ENCODE measurements at regions not wholly inside any gene's neighbourhood (a gene's known extent, or its start where the extent isn't known, plus 50 kb on each side); places are given as distances from the start of the nearest gene placed in this dataset.

DNA sequence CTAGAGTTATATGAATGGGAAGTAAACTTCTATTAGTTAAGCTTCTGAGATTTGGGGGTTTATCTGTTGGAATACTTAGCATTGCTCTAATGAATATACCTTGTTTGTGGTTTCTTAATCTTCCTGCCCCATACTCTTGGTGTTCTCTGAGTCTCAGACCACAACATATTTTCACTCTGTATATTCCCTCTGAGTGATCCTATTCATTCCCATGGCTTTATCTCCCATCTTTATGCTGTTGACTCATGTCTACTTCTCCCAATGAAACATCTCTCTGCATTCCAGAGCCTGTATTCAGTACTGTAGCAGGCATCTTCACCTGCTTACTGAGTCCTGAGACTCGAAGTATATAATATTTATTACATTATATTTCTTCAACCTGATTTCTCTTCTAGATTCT is 283.7 kb upstream of the MAP3K7 start:
- no peak for DNase-seq (ENCODE audit: low spot score)

DNA sequence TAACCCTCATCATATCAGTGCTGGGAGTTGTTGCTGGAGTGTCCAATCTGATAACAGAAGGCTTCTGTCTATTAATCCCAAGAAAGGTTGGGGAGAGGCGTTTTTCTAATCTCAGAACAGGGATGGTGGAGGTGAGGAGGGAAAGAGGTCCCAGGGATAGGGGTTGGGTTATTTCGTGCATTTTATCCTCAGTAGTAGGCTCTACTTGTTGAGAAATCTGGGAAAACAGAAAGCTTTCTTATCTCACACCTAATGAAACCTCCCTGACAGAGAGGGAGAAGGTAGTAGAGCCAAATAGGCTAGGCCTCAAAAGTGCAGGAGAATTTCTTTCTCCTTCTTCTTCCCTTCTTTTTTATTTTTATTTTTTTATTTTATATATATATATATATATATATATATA is 281.8 kb upstream of the MAP3K7 start:
- DNase-seq (ENCODE audit: low spot score), result no peak

DNA sequence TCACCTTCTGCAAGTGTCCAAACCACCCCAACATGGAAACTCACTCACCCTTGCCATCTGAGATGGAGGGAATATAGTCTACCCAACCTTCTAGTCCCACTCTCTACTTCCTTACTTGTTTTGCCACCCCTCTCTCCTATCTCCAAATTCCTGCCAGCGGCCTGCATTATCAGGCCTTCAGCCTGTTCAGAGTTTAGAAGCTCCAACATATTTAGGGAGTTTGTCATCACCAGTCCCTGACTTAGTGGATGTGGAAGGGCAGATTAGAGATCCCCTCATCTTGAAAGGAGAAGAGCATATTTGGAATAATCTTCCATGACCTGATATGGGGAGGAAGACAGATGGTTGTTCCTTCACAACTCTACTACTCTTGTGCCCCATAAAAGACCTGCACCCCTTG is 281.4 kb upstream of the MAP3K7 start:
- DNase-seq (ENCODE audit: low spot score), result no peak

DNA sequence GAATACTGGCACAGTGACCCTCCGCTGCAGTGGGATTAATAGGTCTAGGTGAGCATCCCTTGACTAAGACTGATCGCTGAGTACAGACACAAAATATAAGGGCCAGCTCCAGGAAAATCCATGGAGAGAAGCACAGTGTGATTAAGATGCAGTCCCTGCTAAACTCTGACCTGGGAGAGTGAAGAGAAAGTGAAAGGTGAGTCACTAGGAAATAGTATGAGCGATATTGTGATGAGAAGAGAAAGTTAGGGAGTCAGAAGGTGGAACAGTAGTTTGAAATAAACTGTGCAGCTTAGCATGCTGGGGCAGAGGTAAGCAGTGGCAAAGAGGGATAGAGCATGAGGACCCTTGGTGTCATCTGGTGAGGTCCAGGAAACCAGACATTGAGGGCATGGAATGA is 278.6 kb upstream of the MAP3K7 start:
- no peak for DNase-seq (ENCODE audit: low spot score)

DNA sequence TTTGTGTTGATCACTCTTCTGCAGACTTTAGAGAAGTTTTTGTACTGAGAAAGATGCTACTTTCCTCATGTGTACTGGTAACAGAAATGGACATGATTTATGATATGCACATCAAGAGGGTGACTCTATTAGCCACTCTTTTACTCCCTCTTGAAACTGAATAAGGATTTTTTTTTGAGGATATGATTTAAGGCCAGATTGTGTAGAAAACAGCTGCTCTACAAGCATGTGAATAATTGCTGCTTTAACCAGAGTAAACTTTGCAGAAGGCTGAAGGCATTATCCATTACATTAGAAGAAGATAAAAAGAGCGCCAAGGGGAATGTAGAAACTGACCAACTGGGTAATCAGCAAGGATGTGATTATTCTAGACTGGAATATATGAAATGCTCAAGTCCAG is 276.2 kb upstream of the MAP3K7 start:
- no peak for DNase-seq (ENCODE audit: low spot score)

DNA sequence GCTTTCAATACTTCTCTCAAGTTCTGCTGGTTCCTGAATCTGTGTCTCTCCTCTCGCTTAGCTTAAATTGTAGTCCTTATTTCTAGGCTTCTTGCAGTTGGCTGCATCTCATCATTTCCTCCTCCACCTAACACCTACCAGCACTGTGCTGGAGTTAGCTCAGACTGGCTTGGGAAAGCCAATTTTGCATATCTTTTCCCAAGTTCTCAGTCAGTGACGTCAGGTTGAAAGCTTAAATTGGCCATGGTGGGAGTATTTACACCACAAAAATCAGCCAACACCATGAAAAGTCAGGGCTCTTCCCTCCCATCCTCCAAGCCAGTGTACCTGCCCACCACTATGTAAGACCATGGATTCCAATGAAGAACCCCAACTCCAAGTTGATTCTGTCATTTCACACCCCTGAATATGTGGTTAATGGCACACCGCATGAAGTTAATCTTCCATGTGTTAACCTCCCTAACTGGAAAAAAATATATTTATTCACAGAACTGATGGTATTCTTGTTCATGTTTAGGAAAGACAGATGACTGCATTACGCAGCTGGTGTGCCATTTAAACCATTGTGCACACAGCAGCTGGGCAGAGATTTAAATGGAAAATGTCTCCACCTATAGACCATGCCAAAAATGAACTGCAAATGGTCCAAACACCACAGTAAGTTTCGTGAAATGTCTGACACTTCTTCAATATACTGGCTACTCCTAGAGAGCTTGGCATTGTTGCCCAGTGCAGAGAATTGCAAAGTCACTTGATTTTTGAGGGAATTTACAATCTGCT is 274.1 kb upstream of the MAP3K7 start:
- no peak for DNase-seq (ENCODE audit: low spot score)

DNA sequence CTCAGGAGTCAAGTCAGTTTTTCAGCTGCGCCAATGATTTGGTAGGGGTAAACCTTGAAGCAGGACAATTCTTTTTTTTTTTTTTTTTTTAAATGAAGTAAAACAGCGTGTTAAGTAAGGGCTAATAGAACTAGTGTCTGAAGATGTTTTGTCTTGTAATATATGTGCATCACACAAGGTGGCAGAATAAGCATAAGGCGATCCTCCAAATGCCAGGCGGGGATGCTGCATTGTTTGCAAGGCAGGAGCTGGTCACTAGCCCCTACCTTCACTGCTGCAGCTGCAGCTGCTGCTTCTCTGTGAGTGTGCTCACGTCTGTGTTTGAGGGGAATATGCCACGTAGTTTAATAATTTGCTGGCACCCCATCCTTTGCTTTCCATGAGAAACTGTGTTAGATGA is 272.7 kb upstream of the MAP3K7 start:
- DNase-seq (ENCODE audit: low spot score), result no peak

DNA sequence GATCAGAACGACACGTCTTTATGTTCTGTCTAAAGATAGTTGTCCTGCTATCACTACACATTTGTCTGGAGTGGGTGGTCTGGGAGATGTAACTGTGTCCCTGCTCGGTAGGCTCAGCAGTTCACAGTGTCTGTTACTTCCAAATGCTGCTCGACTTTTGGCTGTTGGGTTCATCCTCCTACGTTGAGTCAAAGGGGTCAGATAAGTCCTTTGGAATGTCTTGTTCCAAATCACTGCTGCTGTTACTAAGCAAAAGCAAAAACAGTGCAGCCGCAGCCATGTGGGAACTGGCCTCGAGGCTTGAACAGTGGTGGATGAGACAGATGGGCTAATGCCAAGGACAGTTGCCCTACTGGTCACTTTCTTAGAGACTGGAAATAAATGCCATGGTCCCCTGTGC is 272.2 kb upstream of the MAP3K7 start:
- DNase-seq (ENCODE audit: low spot score), result no peak

DNA sequence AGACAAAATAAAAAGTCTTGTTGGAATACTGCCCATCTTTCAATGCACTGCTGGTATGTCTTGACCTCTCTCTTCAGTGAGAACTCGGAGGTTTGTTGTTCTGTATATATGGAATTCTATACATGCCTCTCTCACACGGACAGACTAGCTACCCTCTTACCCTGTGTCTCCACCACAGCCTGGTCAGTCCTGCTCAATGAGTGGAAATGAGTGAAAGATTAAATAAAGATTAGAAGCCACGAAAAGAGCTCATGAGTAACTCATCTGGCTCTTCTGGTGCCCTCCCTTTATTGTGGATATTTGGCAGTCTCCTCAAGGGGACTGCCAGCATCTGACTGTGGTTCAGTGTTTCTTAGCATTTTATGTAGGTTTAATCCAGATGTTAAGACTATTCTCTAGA is 262.8 kb upstream of the MAP3K7 start:
- no peak for DNase-seq (ENCODE audit: low spot score)

DNA sequence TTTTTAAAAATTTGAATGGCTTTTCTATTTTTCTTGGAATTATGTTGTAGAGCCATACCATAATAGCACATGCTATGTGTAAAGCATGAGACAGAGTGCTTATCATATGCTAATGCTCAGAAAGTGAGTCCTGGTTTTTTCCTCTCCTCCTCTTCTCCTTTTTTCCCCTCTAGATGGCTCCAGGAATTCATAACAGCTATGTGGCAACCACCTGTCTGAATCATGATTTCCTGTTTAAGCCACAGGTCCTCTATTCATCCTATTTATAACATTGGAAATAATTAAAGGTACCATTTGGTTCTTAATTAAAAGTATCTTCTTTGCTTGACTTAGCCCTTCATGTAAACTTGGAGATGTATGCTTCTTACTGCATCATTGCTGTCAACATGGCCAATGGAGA is 260.0 kb upstream of the MAP3K7 start:
- DNase-seq (ENCODE audit: low spot score), result no peak

DNA sequence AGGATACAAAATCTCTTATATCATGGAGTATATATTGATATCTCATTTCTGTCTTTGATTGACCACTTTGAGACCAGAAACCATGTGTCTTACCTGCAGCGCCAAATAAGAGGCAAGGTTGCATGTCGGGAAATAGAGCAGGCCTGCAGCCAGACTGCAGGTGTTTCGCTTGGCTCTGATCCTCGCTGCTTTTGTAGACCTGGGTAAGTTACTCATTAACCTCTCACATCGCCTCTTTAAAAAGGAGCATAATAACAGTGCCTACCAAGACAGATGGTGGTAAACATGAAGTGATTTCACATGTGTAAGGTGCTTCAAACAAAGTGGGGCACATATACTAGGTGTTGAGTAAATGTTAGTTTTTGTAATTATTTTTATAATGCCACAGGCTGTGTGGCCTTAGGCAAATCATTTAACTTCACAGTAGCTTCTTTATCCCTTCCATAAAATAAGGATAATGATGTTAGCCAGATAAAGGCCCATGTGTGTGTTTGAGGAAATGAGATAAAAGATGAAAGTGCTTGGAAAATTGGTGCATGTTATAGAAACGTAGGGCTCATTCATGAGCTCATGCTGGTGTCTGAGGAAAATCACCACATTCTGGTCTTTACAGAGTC is 248.8 kb upstream of the MAP3K7 start:
- no peak for DNase-seq (ENCODE audit: low spot score)

DNA sequence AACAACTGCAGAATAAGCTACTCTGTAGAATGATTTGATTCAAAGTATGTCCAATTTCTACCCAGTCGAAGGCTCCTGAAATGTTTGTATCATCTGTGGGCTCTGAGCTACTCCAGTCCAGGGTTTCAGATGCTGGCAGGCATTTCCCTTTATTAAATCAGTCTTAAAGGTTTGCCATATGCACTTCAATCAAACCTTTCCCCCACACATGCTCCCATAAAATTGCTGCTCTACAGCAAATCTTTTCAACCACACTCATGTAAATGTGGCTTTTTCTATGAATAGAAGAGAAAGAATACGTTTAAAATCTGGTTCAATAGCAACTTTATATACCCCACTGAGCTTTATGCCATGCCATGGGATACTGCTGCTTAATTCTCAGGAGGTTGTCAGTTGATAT is 242.4 kb upstream of the MAP3K7 start:
- no peak for DNase-seq (ENCODE audit: low spot score)

DNA sequence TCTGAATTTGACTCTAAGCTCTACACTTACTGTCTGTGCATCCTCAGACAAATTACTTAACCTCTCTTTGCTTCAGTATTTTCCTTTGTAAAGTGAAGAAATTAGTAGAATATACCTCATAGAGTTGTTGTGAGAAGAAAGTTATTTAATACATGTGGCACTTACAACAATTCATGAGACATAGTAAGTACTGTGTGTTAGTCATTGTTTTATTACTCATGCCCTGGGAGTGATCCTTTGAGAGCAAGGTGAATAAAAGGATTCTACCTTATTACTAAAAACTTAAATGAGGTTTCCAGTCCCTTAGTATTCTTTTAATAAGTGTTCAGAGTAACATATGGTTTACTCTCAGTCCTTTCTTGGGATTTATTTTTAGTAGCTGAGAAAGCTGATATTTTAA is 233.6 kb upstream of the MAP3K7 start:
- DNase-seq (ENCODE audit: low spot score), result no peak

DNA sequence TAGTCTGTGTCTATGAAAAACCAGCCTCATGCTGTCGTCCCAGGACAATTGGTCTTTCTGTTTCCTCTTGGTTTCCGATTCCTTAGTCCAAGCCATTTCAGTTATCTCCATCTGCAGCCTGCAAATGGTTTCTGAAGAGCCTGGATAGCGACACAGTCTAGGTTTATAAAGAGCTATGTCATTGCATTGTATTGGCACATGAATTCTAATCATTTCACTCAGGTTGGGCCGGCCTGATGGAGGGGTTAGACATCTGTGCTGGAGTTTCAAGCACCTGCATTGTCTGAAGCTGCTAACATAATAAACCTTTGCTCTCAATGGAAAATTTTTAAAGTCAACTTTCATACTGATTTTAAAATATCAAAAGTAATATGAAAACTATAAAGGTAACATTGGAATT is 232.6 kb upstream of the MAP3K7 start:
- DNase-seq (ENCODE audit: low spot score), result no peak

DNA sequence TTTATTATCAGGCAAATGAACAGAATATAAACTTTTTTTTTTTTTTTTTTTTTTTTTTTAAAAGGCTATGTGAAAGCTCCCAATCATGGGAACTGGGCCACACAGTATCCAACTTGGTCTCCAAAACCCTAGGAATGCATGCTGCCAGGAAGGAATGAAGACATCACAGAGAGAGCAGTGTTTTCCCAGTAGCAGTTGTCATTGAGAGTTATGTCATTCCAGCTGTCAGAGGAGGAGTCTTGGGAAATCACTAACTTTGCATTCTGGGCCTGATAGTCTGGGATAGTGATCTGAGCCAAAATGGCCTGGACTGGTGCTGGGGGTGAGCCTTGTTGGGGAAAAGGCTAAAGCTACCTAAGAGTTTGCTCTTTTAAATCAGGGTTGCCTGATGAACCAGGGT is 231.3 kb upstream of the MAP3K7 start:
- DNase-seq (ENCODE audit: low spot score), result no peak

DNA sequence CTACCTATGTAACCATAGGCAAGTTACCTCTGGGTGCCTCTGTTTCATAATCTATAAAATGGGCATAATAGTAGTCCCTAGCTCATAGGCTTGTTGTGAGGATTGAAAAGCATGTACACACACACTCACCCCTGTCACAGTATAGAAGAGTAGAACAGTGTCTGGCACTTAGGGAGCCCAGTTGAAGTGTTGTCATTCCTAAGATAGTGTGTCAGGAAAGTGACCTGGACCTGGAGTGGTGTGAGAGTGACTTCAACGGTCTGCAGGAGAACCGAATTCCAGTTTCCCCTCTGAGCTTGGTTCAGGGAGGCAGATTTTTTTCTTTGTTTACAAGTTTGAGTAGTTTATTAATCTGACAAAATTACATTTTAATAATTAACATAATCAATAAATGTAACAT is 229.9 kb upstream of the MAP3K7 start:
- no peak for DNase-seq (ENCODE audit: low spot score)

DNA sequence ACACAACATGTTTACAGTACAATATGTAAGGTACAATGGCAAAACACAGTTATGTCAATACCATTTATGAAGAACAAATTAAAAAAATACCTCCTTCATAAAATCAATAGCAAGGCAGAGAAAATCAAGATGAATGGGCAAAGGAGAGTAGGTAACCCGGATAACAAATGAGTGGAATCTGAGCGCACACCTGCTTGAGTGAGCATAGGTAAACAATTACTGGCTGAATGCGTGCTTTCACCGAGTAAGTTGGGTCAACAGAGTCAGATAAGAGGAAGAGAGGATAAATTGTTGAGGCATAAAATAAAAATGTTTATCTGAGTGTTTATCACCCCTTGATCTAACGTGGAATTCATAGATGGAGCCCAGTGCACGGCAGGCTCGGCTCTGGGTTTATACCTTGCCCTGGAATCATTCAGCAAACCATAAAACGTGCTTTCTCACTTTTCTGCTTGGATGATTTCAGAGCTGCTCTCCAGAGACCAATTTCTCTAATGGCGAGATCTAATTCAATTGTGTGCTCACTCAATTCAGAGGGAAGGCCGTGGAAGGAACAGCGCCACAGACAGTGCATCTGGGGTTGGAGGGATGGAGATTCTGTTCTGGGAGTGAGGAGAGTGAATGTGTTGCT is 224.8 kb upstream of the MAP3K7 start:
- DNase-seq (ENCODE audit: low spot score), result no peak

DNA sequence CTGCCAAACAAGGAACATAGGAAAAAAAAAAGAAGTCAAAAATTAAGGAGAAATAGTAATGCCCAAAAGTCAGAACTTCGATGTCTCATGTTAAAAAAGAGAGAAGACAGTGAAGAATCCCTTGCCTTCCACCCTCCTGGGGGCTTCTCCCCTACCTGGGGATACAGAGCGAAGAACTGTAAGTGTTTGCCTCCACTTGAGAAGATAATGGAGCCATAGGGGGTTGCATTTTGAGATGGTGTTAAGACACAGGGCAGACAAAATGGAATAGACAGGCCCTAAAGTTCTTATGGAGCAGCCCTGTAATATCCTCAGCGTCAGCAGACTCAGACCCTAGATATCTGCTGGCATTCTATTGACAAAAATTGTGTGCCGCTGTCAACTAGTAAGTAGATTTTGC is 222.2 kb upstream of the MAP3K7 start:
- DNase-seq (ENCODE audit: low spot score), result no peak

DNA sequence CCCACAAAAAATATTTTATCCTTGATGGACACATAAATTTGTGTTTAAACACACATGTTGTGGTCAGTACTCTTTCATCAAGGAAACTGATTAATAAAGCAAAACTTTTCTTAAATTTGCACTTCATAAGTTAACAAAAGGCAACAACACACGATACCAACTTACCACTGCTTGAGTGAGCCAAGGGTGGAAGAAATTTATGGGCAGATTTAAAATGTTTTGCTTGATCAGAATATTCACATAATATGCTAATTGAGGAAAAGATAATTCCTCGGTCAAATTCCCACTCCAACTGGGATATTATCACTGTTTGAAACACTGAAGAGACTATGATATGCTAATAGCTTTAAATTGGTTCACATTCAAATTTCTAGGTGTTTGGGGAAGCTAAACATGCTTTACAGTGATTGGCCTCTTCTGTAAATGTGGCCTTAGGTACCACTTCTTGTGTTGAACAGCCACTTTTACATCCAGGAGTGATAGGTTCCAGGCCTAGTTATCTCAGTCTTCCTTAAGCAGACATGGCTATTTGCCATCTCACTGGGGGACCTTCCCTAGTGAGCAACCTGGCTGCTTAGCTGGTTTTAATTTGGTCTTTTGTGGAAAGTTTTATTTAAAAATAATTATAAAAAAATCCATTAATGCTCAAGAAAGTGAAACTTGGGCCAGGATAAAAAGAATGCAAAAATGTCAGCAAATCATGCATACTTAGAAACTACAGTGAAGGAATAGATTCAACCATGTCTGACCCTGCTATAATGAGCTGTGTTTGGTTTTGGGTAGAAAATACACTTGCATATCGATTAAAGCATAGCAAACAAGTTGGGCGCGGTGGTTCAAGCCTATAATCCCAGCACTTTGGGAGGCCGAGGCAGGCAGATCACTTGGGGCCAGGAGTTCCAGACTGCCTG is 221.2 kb upstream of the MAP3K7 start:
- no peak for DNase-seq (ENCODE audit: low spot score)

DNA sequence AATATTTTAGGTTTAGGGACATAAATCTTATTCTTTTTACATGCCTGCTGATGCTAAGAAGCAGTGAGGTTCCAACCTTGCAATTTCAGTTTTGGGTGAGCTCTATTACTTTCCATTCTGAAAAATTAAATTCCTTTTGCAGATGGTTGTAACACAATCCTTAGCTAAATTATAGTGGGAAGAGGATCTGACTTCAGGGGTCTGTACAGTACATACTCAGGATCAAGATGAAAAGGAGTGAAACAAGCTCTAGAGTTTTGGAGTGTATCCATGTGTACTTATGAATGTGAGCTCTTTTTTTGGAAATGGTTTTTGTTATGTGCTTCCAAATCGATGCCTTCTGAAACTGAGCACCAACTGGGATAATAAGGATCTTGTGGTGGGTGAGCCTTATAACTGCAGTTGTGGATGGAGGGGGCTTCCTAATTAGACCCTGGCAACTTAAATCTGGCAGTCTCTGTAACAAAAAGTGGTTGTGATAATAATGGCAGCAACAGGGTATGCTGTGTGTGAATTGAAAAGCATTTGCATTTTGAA is 218.8 kb upstream of the MAP3K7 start:
- no peak for DNase-seq (ENCODE audit: low spot score)

DNA sequence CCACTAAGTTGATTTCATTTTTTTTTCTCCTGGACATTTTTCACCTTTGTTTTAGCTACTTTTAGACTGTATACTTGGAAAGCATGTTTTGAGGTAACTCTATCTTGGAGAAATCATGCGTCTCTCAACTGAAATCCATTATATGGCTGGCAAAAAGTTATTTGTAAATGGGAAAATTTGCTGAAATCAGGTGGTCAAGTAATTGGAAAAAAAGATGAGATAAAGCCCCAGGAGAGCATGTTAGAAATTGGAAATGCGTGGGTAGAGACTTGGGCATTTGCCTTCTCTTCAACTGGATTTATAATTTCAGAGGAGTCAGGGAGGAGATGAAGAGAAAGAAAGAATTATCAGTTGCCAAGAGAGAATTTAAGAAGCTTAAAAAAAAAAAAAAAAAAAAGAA is 217.1 kb upstream of the MAP3K7 start:
- no peak for DNase-seq (ENCODE audit: low spot score)

DNA sequence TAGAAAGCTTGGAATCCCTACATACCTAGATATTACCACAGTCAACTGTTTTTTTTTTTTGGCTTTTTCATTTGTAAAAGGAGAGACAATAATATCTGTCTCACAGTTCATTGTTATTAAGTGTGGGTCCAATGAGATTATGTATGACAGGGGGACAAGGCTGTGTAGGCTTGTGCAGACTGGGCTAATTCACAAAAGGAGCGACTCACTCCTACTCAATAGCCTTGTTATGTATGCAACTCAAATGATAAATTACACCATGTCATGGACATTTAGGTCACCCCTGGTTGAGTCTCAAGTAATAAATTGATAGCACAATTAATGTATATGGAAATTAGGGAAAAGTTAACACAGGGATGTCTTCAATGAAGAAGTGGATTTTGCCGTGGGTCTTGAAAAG is 208.2 kb upstream of the MAP3K7 start:
- DNase-seq (ENCODE audit: low spot score), result no peak

Measured in globus pallidus (tissue), 1 donor.